ENCODE measurements at regions not wholly inside any gene's neighbourhood (a gene's known extent, or its start where the extent isn't known, plus 50 kb on each side); places are given as distances from the start of the nearest gene placed in this dataset.

DNA sequence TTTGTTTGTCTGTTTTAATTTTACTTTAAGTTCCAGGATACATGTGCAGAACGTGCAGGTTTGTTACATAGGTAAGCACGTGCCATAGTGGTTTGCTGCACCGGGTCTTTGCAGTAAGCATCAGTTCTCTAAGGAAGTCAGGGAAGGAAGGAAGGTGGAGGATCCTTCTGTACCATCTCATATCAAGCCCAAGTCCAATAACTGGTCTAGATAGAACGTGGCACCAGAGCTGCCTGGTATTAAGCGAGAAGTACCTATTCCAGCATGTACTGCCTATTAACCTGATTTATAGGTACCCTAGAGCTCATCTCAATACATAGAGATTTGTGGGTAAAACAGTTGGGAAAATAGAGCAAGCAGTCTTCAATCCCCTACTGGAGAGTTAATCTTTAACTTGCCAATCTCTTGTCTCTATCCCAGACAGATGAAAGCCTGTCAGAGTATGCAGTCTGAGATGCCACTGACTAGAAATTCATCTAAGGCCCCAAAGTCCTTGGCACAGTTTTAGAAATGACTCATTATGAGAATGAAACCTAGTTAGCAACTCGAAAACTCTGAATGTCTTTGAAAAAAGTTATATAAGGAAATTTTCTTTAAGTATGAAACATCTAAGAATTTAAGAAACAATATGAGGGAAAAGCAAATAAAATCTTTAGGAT is 144.9 kb downstream of the TFAP2A start:
- H3K36me3 ChIP-seq: no peaks in the 10 kb centered on the region
- no peak overlapping the region for H3K27ac ChIP-seq
- TF ChIP-seq POLR2A (IDR thresholded peaks at IDR 0.05): no peak
- TF ChIP-seq, protein P1, sequence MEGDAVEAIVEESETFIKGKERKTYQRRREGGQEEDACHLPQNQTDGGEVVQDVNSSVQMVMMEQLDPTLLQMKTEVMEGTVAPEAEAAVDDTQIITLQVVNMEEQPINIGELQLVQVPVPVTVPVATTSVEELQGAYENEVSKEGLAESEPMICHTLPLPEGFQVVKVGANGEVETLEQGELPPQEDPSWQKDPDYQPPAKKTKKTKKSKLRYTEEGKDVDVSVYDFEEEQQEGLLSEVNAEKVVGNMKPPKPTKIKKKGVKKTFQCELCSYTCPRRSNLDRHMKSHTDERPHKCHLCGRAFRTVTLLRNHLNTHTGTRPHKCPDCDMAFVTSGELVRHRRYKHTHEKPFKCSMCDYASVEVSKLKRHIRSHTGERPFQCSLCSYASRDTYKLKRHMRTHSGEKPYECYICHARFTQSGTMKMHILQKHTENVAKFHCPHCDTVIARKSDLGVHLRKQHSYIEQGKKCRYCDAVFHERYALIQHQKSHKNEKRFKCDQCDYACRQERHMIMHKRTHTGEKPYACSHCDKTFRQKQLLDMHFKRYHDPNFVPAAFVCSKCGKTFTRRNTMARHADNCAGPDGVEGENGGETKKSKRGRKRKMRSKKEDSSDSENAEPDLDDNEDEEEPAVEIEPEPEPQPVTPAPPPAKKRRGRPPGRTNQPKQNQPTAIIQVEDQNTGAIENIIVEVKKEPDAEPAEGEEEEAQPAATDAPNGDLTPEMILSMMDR (IDR thresholded peaks at IDR 0.05): no peak
- H3K4me1 ChIP-seq: no peaks in the 10 kb centered on the region
- no peak for DNase-seq
- H3K27me3 ChIP-seq: no peaks in the 10 kb centered on the region
- intact Hi-C loops (cut with DNase I; ENCODE audit: low total_unique reads): no loop called here
- H3K4me3 ChIP-seq: no peak overlapping the region
- no peaks in the 10 kb centered on the region for H3K9me3 ChIP-seq

DNA sequence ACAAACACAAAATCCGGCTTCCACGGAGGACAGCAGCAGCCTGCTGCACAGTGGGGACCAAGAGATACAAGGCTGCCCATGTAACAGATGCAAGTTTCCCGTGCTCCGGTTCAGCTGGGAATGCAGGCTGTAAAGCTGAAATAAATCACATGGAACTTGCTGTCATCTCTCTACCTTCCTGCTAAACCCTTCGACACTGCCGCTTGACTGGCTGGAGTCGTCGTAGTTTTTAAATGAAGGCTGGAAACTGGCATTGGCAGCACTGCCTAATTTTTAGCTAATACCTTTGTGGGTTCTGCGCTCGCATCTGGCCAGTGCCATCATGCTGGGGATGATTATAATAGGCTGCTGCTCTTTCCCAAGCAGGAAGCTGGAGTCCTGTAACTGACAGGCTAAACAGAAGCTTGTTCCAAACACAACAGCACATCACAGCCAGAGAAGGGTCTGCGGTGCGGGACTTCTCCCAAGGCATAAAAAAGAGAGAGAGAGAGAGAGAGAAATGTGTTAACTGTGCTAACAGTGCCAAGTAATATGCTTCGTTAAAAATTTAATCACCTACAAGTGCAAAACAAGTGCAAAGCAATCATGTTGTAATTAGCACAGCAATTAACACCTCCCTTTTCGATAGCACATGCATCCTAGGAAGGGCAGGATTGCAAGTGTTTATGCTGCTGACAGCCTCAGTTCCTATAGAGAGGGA is 146.1 kb downstream of the TFAP2A start:
- H3K27me3 ChIP-seq: no peaks in the 10 kb centered on the region
- no peaks in the 10 kb centered on the region for H3K36me3 ChIP-seq
- H3K9me3 ChIP-seq: no peaks in the 10 kb centered on the region
- H3K27ac ChIP-seq: no peak overlapping the region
- no peak for DNase-seq
- intact Hi-C loops (cut with DNase I; ENCODE audit: low total_unique reads): no loop called here
- no peak for TF ChIP-seq POLR2A (IDR thresholded peaks at IDR 0.05)
- TF ChIP-seq, protein P1 (IDR thresholded peaks at IDR 0.05): no peak
- H3K4me3 ChIP-seq: no peak overlapping the region
- H3K4me1 ChIP-seq: no peaks in the 10 kb centered on the region

DNA sequence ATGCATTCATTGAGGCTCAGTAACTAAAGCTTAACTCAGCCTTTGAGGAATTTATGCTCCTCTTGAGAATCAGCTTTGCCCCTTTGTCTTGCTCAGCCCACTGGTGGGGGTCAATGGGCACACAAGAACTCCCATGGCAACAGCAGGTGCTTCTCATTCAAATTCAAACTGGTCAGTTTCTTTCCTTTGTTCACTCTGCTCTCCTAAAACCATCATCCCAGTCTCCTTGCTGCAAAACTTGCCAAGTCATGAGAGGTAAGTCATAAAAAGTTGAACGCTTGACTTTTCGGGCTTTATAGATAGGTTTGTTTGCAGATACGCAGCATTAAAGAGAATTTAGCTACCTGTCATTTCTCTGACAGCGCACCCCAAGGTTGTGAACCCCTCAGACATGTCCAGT is 146.8 kb downstream of the TFAP2A start:
- no peaks in the 10 kb centered on the region for H3K27me3 ChIP-seq
- no peaks in the 10 kb centered on the region for H3K4me1 ChIP-seq
- DNase-seq: no peak
- no peak overlapping the region for H3K4me3 ChIP-seq
- TF ChIP-seq POLR2A (IDR thresholded peaks at IDR 0.05): no peak
- TF ChIP-seq, protein P1 (IDR thresholded peaks at IDR 0.05): no peak
- intact Hi-C loops (cut with DNase I; ENCODE audit: low total_unique reads): no loop called here
- no peaks in the 10 kb centered on the region for H3K36me3 ChIP-seq
- H3K9me3 ChIP-seq: no peaks in the 10 kb centered on the region
- H3K27ac ChIP-seq: no peak overlapping the region

DNA sequence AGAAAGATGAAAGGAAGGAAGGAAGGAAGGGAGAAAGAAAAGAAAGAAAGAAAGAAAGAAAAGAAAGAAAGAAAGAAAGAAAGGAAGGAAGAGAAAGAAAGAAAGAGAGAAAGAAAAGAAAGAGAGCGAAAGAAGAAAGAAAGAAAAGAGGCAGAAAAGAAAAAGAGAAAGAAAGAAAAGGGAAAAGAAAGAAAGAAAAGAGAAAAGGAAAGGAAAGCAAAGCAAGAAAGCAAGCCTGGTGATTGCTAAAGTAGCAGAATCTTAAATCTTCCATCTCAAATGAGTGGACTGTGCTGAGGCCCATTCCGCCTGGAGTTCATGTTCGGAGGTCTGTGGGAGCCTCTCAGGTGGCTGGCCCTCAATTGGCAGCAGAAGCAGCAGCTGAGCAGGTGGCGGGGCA is 148.4 kb downstream of the TFAP2A start:
- H3K4me1 ChIP-seq: no peaks in the 10 kb centered on the region
- DNase-seq: no peak
- no peaks in the 10 kb centered on the region for H3K27me3 ChIP-seq
- no peak overlapping the region for H3K27ac ChIP-seq
- no peaks in the 10 kb centered on the region for H3K36me3 ChIP-seq
- no peak overlapping the region for H3K4me3 ChIP-seq
- no peak for TF ChIP-seq POLR2A (IDR thresholded peaks at IDR 0.05)
- TF ChIP-seq, protein P1 (IDR thresholded peaks at IDR 0.05): no peak
- intact Hi-C loops (cut with DNase I; ENCODE audit: low total_unique reads): no loop called here
- H3K9me3 ChIP-seq: no peaks in the 10 kb centered on the region

DNA sequence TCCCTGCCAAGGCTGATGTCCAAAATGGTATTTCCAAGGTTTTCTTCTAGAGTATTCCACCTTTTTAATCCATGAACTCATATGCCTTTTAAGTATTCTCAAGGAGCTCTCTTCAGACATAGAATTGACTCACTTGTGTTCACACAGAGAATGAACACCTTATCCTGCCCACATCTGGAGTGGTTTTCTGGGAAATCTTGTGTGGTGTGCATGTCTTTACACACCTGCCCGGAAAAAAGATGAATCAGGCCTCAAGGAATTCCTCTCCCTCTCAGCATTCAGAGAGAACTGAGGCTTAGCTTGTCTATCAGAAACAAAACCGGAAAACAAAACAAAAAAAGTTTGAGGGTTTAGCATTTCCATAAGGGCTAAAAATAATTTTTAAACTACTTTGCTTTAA is 148.8 kb downstream of the TFAP2A start:
- no peak for DNase-seq
- no peaks in the 10 kb centered on the region for H3K9me3 ChIP-seq
- intact Hi-C loops (cut with DNase I; ENCODE audit: low total_unique reads): no loop called here
- H3K27me3 ChIP-seq: no peaks in the 10 kb centered on the region
- no peak overlapping the region for H3K27ac ChIP-seq
- H3K36me3 ChIP-seq: no peaks in the 10 kb centered on the region
- TF ChIP-seq POLR2A (IDR thresholded peaks at IDR 0.05): no peak
- TF ChIP-seq, protein P1 (IDR thresholded peaks at IDR 0.05): no peak
- H3K4me1 ChIP-seq: no peaks in the 10 kb centered on the region
- H3K4me3 ChIP-seq: no peak overlapping the region

All from uterus (tissue), 3 donors.